GM12891 (cell line): ENCODE measurements at regions not wholly inside any gene's neighbourhood (a gene's known extent, or its start where the extent isn't known, plus 50 kb on each side); places are given as distances from the start of the nearest gene placed in this dataset.

ENCODE experiments used
- POLR2A ChIP-seq: IDR thresholded peaks from 2 replicates; pipeline ENCODE4 v1.6.1; 2011; ENCODE audit warnings: low read depth, low read length, control low read depth
- POLR2AphosphoS5 ChIP-seq: IDR thresholded peaks from 2 replicates; pipeline ENCODE4 v1.6.1; 2011; ENCODE audit warnings: low read depth, low read length, control low read depth
- TAF1 ChIP-seq: IDR thresholded peaks from 2 replicates; pipeline ENCODE4 v1.6.1; 2011; ENCODE audit warnings: low read depth, low read length, control low read depth

GRCh38 chr20:43389839-43390626 is 67.7 kb upstream of the SRSF6 start:
- TF ChIP-seq TAF1 (no peak), POLR2AphosphoS5 (no peak), POLR2A (no peak)
